Endothelial cell of umbilical vein (primary cell): ENCODE measurements at regions not wholly inside any gene's neighbourhood (a gene's known extent, or its start where the extent isn't known, plus 50 kb on each side); places are given as distances from the start of the nearest gene placed in this dataset.

Experiments
- BruUV-seq: library from RNA; stranded (reverse); fragments of 400-500 nt; replicated peaks from 2 replicates; lab custom pipeline; 2021; lab: Mats Ljungman, UMichigan
- CTCF ChIA-PET: fragments of 300-600, 350-600 bp; sonication (Branson Sonifier 250); formaldehyde crosslinking; loops from one replicate; lab custom pipeline; 2021; ENCODE audit warnings: antibody characterized with exemption, inconsistent platforms; lab: Charles Lee
- POLR2A ChIA-PET: fragments of 300-600, 350-600 bp; sonication (Branson Sonifier 250); formaldehyde crosslinking; loops from one replicate; lab custom pipeline; 2021; ENCODE audit warnings: antibody characterized with exemption, inconsistent platforms; lab: Charles Lee
- DNase-seq: peaks from one replicate; pipeline ENCODE4 v3.0.0-alpha.2; 2011; ENCODE audit warnings: low read depth, low spot score
- FAIRE-seq: peaks from 2 replicates; lab custom pipeline; 2011; peaks lifted over from hg19 to GRCh38; lab: Jason Lieb, UNC
- H2AFZ ChIP-seq: 2 replicates; pipeline ENCODE4 v1.6.0; 2012; ENCODE audit warnings: low read depth, low read length, control low read depth, inconsistent platforms
- H3K27ac ChIP-seq: 2 replicates; pipeline ENCODE4 v1.5.1; 2011; ENCODE audit warnings: low read depth, mild to moderate bottlenecking, control low read depth, low read length, moderate library complexity; ENCODE audit not compliant: insufficient read depth
- H3K27me3 ChIP-seq, 2 experiments: 2 replicates each; pipeline versions ENCODE4 v1.6.0 to v1.6.1; 2011; ENCODE audit warnings: low read length in 2 of 2, mixed read lengths in 1 of 2; ENCODE audit not compliant: control insufficient read depth in 2 of 2, insufficient read depth in 2 of 2
- H3K36me3 ChIP-seq, 2 experiments: 2 replicates in 1 of 2; 3 replicates in 1 of 2; pipeline ENCODE4 v1.5.1; 2011; ENCODE audit warnings: low read length in 2 of 2, mild to moderate bottlenecking in 1 of 2, moderate library complexity in 1 of 2; ENCODE audit not compliant: control insufficient read depth in 2 of 2, insufficient read depth in 2 of 2; ENCODE audit errors: extremely low read depth in 1 of 2
- H3K4me1 ChIP-seq: 3 replicates; pipeline ENCODE4 v1.5.1; 2011; ENCODE audit warnings: mild to moderate bottlenecking, low read length; ENCODE audit not compliant: control insufficient read depth, insufficient read depth; ENCODE audit errors: extremely low read depth
- H3K4me2 ChIP-seq: 2 replicates; pipeline ENCODE4 v1.6.1; 2011; ENCODE audit warnings: low read length, control low read depth, mixed read lengths; ENCODE audit not compliant: insufficient read depth
- H3K4me3 ChIP-seq, 3 experiments: fragments of 200-600 bp in 1 of 3; sonication (generic), shearing (Covaris generic) in 1 of 3; replicated peaks in 1 of 3; 2 replicates each; pipeline ENCODE4 v1.5.1; 2011 to 2016; ENCODE audit warnings: control low read depth in 3 of 3, low read length in 3 of 3, mild to moderate bottlenecking in 2 of 3, inconsistent platforms in 1 of 3, low read depth in 1 of 3, moderate library complexity in 1 of 3; ENCODE audit not compliant: insufficient read depth in 1 of 3
- H3K79me2 ChIP-seq: 2 replicates; pipeline ENCODE4 v1.6.0; 2012; ENCODE audit warnings: low read length, inconsistent platforms; ENCODE audit not compliant: control insufficient read depth, insufficient read depth
- H3K9ac ChIP-seq: replicated peaks from 2 replicates; pipeline ENCODE3; 2011; ENCODE audit warnings: low read length, control low read depth; ENCODE audit not compliant: insufficient read depth; ENCODE audit errors: extremely low read depth
- H3K9me1 ChIP-seq: replicated peaks from 3 replicates; pipeline ENCODE4 v1.6.0; 2011; ENCODE audit warnings: mild to moderate bottlenecking, low read length; ENCODE audit not compliant: control insufficient read depth, insufficient read depth; ENCODE audit errors: extremely low read depth
- H3K9me3 ChIP-seq: replicated peaks from 2 replicates; pipeline ENCODE4 v1.5.1; 2012; ENCODE audit warnings: low read length, inconsistent platforms; ENCODE audit not compliant: control insufficient read depth, insufficient read depth
- H4K20me1 ChIP-seq: replicated peaks from 2 replicates; pipeline ENCODE3; 2011; ENCODE audit warnings: mild to moderate bottlenecking, low read length; ENCODE audit not compliant: control insufficient read depth, insufficient read depth; ENCODE audit errors: extremely low read depth
- EZH2 ChIP-seq: IDR thresholded peaks from 2 replicates; pipeline ENCODE4 v1.6.1; 2012; ENCODE audit warnings: borderline replicate concordance, low read depth, mild to moderate bottlenecking, moderate library complexity, low read length, inconsistent platforms; ENCODE audit not compliant: severe bottlenecking
- FOS ChIP-seq: IDR thresholded peaks from 2 replicates; pipeline ENCODE4 v1.6.1; 2011; ENCODE audit warnings: mild to moderate bottlenecking, low read length, moderate library complexity, borderline replicate concordance; ENCODE audit not compliant: insufficient read depth
- GATA2 ChIP-seq: IDR thresholded peaks from 2 replicates; pipeline ENCODE4 v1.7.0; 2011; ENCODE audit warnings: low read depth, mild to moderate bottlenecking, moderate library complexity, mixed read lengths, low read length; ENCODE audit not compliant: insufficient read length, insufficient read depth
- JUN ChIP-seq: IDR thresholded peaks from 2 replicates; pipeline ENCODE4 v1.6.1; 2011; ENCODE audit warnings: borderline replicate concordance, low read depth; ENCODE audit not compliant: insufficient read length, insufficient read depth
- MYC ChIP-seq: IDR thresholded peaks from one replicate; pipeline ENCODE4 v1.6.1; 2011; ENCODE audit warnings: mild to moderate bottlenecking, low read depth, low read length
- POLR2A ChIP-seq: IDR thresholded peaks from 2 replicates; pipeline ENCODE4 v1.6.1; 2012; ENCODE audit warnings: low read depth, mild to moderate bottlenecking, control low read depth, low read length
- POLR2AphosphoS5 ChIP-seq: IDR thresholded peaks from 2 replicates; pipeline ENCODE4 v1.6.1; 2012; ENCODE audit warnings: low read depth, mild to moderate bottlenecking, control low read depth, low read length, moderate library complexity; ENCODE audit not compliant: insufficient read depth
- dilution Hi-C: fragments of 300-500 bp; cut with MboI; formaldehyde crosslinking; loops from one replicate; pipeline ENCODE4 v1.15.0; 2019; ENCODE audit warnings: low sequenced_read_pairs; ENCODE audit not compliant: extremely low pct_ligation_motif_present
- intact Hi-C: fragments of 100-400 bp; cut with micrococcal nuclease; formaldehyde crosslinking; loops from one replicate; pipeline ENCODE4 v1.10.0; 2022
- TF ChIP-seq, protein P1 (sequence below): IDR thresholded peaks from 2 replicates; pipeline ENCODE4 v1.6.1; 2011; ENCODE audit not compliant: insufficient read depth, insufficient read length
- TF ChIP-seq, protein P2 (sequence below), 2 donors: IDR thresholded peaks; 1 replicate in 1 of 2; 2 replicates in 1 of 2; pipeline ENCODE4 v1.5.1; 2011; ENCODE audit warnings: low read length in 2 of 2, mild to moderate bottlenecking in 2 of 2, moderate library complexity in 2 of 2, control low read depth in 1 of 2, inconsistent platforms in 1 of 2, low read depth in 1 of 2; ENCODE audit not compliant: insufficient read depth in 1 of 2; ENCODE audit errors: extremely low read depth in 1 of 2

DNA sequence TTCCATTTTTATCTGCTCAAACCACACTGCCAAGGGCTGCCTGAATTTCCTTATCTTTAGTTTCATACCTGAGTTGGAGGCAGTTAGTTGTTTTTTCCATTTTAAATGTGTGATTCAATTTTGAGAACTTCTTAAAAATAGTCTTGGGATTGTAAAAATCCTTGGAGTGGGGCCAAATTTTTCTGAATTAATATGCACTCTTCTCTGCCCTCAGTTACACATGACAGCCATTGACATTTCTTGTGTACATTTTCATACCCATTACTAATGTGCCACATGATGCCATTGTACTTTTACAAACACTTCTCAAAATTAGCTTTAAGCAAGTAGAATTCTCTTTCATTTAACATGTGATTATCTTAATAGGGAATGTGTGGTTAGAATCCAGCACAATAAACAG lies 141.7 kb downstream of the C3orf38 start:
- dilution Hi-C loops, result no loop called here
- no peaks in the 10 kb centered on the region for H4K20me1 ChIP-seq
- H3K9me1 ChIP-seq, result no peaks in the 10 kb centered on the region
- no peaks in the 10 kb centered on the region for H3K9me3 ChIP-seq
- no peak overlapping the region for H3K4me3 ChIP-seq
- FAIRE-seq (no peak), DNase-seq (no peak)
- CTCF ChIA-PET, result no interaction called here
- H3K36me3 ChIP-seq, result no peaks in the 10 kb centered on the region
- intact Hi-C loops, result no loop called here
- no peaks in the 10 kb centered on the region for H3K4me1 ChIP-seq
- H2AFZ ChIP-seq, result no peak overlapping the region
- POLR2A ChIA-PET, result no interaction called here
- no peaks in the 10 kb centered on the region for H3K27me3 ChIP-seq
- TF ChIP-seq EZH2, result no peak
- no peak for TF ChIP-seq GATA2
- TF ChIP-seq, protein P1, sequence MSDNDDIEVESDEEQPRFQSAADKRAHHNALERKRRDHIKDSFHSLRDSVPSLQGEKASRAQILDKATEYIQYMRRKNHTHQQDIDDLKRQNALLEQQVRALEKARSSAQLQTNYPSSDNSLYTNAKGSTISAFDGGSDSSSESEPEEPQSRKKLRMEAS, result no peak
- TF ChIP-seq POLR2A, result no peak
- no peak for TF ChIP-seq FOS
- TF ChIP-seq, protein P2, sequence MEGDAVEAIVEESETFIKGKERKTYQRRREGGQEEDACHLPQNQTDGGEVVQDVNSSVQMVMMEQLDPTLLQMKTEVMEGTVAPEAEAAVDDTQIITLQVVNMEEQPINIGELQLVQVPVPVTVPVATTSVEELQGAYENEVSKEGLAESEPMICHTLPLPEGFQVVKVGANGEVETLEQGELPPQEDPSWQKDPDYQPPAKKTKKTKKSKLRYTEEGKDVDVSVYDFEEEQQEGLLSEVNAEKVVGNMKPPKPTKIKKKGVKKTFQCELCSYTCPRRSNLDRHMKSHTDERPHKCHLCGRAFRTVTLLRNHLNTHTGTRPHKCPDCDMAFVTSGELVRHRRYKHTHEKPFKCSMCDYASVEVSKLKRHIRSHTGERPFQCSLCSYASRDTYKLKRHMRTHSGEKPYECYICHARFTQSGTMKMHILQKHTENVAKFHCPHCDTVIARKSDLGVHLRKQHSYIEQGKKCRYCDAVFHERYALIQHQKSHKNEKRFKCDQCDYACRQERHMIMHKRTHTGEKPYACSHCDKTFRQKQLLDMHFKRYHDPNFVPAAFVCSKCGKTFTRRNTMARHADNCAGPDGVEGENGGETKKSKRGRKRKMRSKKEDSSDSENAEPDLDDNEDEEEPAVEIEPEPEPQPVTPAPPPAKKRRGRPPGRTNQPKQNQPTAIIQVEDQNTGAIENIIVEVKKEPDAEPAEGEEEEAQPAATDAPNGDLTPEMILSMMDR (IDR thresholded peaks at IDR 0.05; ENCODE audit: extremely low read depth in 1 of 2, insufficient read depth in 1 of 2, low read depth in 1 of 2, low read length in 2 of 2), result no peak
- no peak for TF ChIP-seq POLR2AphosphoS5
- TF ChIP-seq MYC, result no peak
- no peak for TF ChIP-seq JUN
- H3K9ac ChIP-seq, result no peak overlapping the region
- no TSS peak for BruUV-seq
- no peak overlapping the region for H3K4me2 ChIP-seq
- no peak overlapping the region for H3K27ac ChIP-seq
- H3K79me2 ChIP-seq, result no peaks in the 10 kb centered on the region
